HUDEP-2 (cell line): ENCODE measurements at regions not wholly inside any gene's neighbourhood (a gene's known extent, or its start where the extent isn't known, plus 50 kb on each side); places are given as distances from the start of the nearest gene placed in this dataset.

Experiments
- DNase-seq, 76 experiments: peaks; one replicate each; lab custom pipeline; 2025; ENCODE audit not compliant: unreplicated experiment in 76 of 76; lab: John Stamatoyannopoulos, UW

- no peak for DNase-seq
These were observed 90.7 kb upstream of the PTPRM start for GRCh38 chr18:7476386-7476785.

- no peak for DNase-seq
These were observed 87.4 kb upstream of the PTPRM start for GRCh38 chr18:7479756-7480155.

GRCh38 chr18:7480879-7481278 is 86.2 kb upstream of the PTPRM start:
- DNase-seq: no peak

GRCh38 chr18:7482342-7482741 is 84.8 kb upstream of the PTPRM start:
- DNase-seq: no peak

GRCh38 chr18:7485616-7486015 is 81.5 kb upstream of the PTPRM start:
- DNase-seq: no peak

GRCh38 chr18:7488571-7488970 is 78.5 kb upstream of the PTPRM start:
- DNase-seq: no peak

- no peak for DNase-seq
These were observed 77.0 kb upstream of the PTPRM start for GRCh38 chr18:7490104-7490503.

GRCh38 chr18:7492385-7492784 is 74.7 kb upstream of the PTPRM start:
- no peak for DNase-seq

GRCh38 chr18:7497081-7497480 is 70.0 kb upstream of the PTPRM start:
- no peak for DNase-seq

- no peak for DNase-seq
These were observed 56.0 kb upstream of the PTPRM start for GRCh38 chr18:7511106-7511505.

- DNase-seq: no peak
These were observed 54.8 kb upstream of the PTPRM start for GRCh38 chr18:7512348-7512747.

- DNase-seq: no peak
These were observed 54.1 kb upstream of the PTPRM start for GRCh38 chr18:7512990-7513389.

GRCh38 chr18:7514796-7515440 is 52.2 kb upstream of the PTPRM start:
- DNase-seq: no peak

- no peak for DNase-seq
These were observed 50.6 kb upstream of the PTPRM start for GRCh38 chr18:7516266-7517117.
